GM06990 (cell line): ENCODE measurements at regions not wholly inside any gene's neighbourhood (a gene's known extent, or its start where the extent isn't known, plus 50 kb on each side); places are given as distances from the start of the nearest gene placed in this dataset.

Experiments used
- DNase-seq: peaks from one replicate; pipeline ENCODE4 v3.0.0-alpha.2; 2011; ENCODE audit not compliant: insufficient read length; ENCODE audit errors: extremely low read depth
- H3K27me3 ChIP-seq: replicated peaks from 2 replicates; pipeline ENCODE4 v1.6.0; 2011; ENCODE audit warnings: low read length; ENCODE audit not compliant: control insufficient read depth, insufficient read depth
- H3K36me3 ChIP-seq: 2 replicates; pipeline ENCODE4 v1.5.1; 2011; ENCODE audit warnings: low read length; ENCODE audit not compliant: control insufficient read depth, insufficient read depth
- H3K4me3 ChIP-seq: replicated peaks from 2 replicates; pipeline ENCODE4 v1.5.1; 2011; ENCODE audit warnings: low read depth, mild to moderate bottlenecking, control low read depth, low read length
- TF ChIP-seq, protein P1 (sequence below): IDR thresholded peaks from 2 replicates; pipeline ENCODE4 v1.5.1; 2011; ENCODE audit warnings: low read length, control low read depth, mild to moderate bottlenecking, inconsistent platforms; ENCODE audit not compliant: insufficient read depth, poor library complexity, severe bottlenecking

DNA sequence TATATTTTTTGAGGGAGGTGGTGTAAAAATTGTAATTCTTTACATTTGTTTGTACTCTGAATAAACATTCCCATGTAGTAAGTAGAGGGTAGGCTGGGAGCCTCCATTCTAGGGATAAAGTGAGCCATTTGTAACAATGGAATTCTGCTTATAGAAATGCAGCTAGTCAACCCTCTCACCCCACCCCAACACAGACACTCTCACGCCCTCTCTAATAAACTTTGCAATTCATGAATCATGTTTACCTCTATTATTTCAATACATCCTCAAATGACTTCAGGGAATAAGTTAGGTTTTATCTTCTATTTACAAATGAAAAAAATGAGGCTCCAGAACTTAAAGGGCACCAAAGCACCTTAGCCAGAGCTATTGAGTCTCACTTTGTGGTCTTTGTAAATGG lies 56.5 kb upstream of the PDZRN3 start:
- TF ChIP-seq, protein P1, sequence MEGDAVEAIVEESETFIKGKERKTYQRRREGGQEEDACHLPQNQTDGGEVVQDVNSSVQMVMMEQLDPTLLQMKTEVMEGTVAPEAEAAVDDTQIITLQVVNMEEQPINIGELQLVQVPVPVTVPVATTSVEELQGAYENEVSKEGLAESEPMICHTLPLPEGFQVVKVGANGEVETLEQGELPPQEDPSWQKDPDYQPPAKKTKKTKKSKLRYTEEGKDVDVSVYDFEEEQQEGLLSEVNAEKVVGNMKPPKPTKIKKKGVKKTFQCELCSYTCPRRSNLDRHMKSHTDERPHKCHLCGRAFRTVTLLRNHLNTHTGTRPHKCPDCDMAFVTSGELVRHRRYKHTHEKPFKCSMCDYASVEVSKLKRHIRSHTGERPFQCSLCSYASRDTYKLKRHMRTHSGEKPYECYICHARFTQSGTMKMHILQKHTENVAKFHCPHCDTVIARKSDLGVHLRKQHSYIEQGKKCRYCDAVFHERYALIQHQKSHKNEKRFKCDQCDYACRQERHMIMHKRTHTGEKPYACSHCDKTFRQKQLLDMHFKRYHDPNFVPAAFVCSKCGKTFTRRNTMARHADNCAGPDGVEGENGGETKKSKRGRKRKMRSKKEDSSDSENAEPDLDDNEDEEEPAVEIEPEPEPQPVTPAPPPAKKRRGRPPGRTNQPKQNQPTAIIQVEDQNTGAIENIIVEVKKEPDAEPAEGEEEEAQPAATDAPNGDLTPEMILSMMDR: no peak
- Histone ChIP-seq H3K36me3 (no peaks in the 10 kb centered on the region), H3K4me3 (no peak overlapping the region), H3K27me3 (no peaks in the 10 kb centered on the region; the same call in 1 of the 2 replicates)
- no peak for DNase-seq

DNA sequence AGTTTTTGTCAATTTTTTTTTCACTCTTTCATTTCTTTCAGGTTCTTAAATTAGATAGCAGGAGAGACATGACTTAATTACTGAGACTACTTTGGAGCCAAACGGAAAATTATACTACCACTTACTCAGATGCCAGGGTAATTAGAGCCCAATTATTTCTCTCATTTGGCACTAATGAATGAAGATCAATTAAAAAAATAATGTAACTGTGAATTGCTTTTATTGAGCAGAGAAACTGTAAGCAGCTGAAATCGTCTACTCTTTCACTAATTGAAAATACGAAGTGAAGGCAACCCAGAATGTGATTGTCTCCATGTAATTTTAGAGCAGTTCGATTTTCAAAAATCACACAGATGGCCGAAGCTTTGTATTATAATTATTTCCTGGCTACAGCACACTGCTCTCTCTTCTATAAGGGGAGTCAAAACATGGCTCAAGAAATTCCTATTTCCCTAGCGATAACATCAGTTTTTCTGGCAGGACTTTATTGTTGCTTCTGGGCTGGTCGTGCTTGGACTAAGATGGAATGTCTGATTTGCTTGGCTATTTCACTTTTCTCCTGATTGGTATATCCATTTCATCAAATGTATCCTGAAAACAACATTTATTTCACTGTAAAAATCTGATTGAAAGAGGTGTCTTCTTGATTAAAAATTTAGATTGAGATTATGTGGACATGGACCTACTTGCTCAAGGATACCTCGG lies 55.8 kb upstream of the PDZRN3 start:
- no peak overlapping the region for H3K4me3 ChIP-seq
- H3K36me3 ChIP-seq: no peaks in the 10 kb centered on the region
- TF ChIP-seq, protein P1: no peak
- no peaks in the 10 kb centered on the region; the same call in 1 of the 2 replicates for H3K27me3 ChIP-seq
- DNase-seq: no peak

DNA sequence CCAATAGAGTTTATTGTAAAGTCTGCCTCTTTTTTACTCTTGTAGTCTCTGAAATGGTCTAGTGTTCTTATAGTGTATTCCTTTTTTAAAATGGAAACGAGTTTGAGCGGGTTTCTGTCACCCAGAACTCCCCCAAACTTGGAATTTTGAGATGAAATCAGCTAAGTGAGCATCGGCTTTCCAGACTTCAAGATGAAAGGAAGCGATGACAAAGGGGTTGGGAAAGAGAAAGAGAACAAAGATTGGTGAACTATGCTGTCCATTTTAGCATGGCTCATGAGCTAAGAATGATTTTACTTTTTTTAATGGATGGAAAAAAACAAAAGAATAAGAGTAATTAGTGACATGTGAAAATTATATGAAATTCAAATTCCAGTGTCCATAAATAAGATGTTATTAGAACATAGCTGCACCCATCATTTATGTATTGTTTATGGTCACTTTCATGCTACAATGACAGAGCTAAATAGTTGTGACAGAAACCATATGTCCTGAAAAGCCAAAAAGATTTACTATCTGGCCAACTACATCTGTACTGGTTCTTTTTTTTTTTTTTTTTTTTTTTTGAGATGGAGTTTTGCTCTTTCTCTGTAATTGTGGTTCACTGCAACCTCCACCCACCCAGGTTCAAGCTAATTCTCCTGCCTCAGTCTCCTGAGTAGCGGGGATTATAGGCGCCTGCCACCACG lies 52.7 kb upstream of the PDZRN3 start:
- Histone ChIP-seq H3K4me3 (no peak overlapping the region), H3K27me3 (no peaks in the 10 kb centered on the region), H3K36me3 (no peaks in the 10 kb centered on the region)
- DNase-seq: no peak
- TF ChIP-seq, protein P1: no peak
